ENCODE measurements at regions not wholly inside any gene's neighbourhood (a gene's known extent, or its start where the extent isn't known, plus 50 kb on each side); places are given as distances from the start of the nearest gene placed in this dataset.

GRCh38 chr3:99565331-99565730, 73.1 kb upstream of the COL8A1 start:
- TF ChIP-seq CTCF (IDR thresholded peaks at IDR 0.05) (no peak), POLR2A (IDR thresholded peaks at IDR 0.05) (no peak)

All from esophagus squamous epithelium (tissue), 4 donors.